DMS114 treated with DMSO at 0.1 percent for 48 hours (cell line): ENCODE measurements at regions not wholly inside any gene's neighbourhood (a gene's known extent, or its start where the extent isn't known, plus 50 kb on each side); places are given as distances from the start of the nearest gene placed in this dataset.

Experiments
- DNase-seq: peaks from one replicate; lab custom pipeline; 2025; ENCODE audit not compliant: unreplicated experiment; lab: John Stamatoyannopoulos, UW

GRCh38 chr19:31759359-31759758 lies 410.1 kb upstream of the TSHZ3 start:
- DNase-seq, result no peak

GRCh38 chr19:31761281-31761913 lies 412.2 kb upstream of the TSHZ3 start:
- no peak for DNase-seq

GRCh38 chr19:31770223-31770622 lies 421.0 kb upstream of the TSHZ3 start:
- DNase-seq, result no peak

GRCh38 chr19:31772915-31773314 lies 423.7 kb upstream of the TSHZ3 start:
- no peak for DNase-seq

- DNase-seq, result no peak
Measured at GRCh38 chr19:31781542-31781941, 432.3 kb upstream of the TSHZ3 start.

- DNase-seq, result no peak
Measured at GRCh38 chr19:31783592-31783991, 434.4 kb upstream of the TSHZ3 start.

GRCh38 chr19:31784671-31785101 lies 435.4 kb upstream of the TSHZ3 start:
- DNase-seq, result no peak

- DNase-seq, result no peak
Measured at GRCh38 chr19:31801611-31802010, 452.4 kb upstream of the TSHZ3 start.

- DNase-seq, result no peak
Measured at GRCh38 chr19:31803835-31804446, 454.7 kb upstream of the TSHZ3 start.

- no peak for DNase-seq
Measured at GRCh38 chr19:31804668-31805067, 455.4 kb upstream of the TSHZ3 start.

- no peak for DNase-seq
Measured at GRCh38 chr19:31810536-31811109, 461.4 kb upstream of the TSHZ3 start.

GRCh38 chr19:31817971-31818797 lies 468.9 kb upstream of the TSHZ3 start:
- no peak for DNase-seq

- DNase-seq, result no peak
Measured at GRCh38 chr19:31818798-31819105, 469.5 kb upstream of the TSHZ3 start.

GRCh38 chr19:31819837-31820236 lies 470.6 kb upstream of the TSHZ3 start:
- no peak for DNase-seq

GRCh38 chr19:31821346-31821745 lies 472.1 kb upstream of the TSHZ3 start:
- DNase-seq, result no peak

GRCh38 chr19:31825134-31826094 lies 476.2 kb upstream of the TSHZ3 start:
- no peak for DNase-seq

- DNase-seq, result no peak
Measured at GRCh38 chr19:31826325-31826724, 477.1 kb upstream of the TSHZ3 start.

GRCh38 chr19:31831421-31832175 lies 482.4 kb upstream of the TSHZ3 start:
- no peak for DNase-seq

- no peak for DNase-seq
Measured at GRCh38 chr19:31832176-31832548, 482.9 kb upstream of the TSHZ3 start.

GRCh38 chr19:31834070-31834469 lies 484.8 kb upstream of the TSHZ3 start:
- no peak for DNase-seq
